ENCODE measurements at regions not wholly inside any gene's neighbourhood (a gene's known extent, or its start where the extent isn't known, plus 50 kb on each side); places are given as distances from the start of the nearest gene placed in this dataset.
"Not testable (repeated sequence)": the region's sequence is repeated elsewhere in the genome, so short reads cannot be mapped to it uniquely, and the experiment has no call there.

- DNase-seq = not testable (repeated sequence)
These were observed 110.4 kb downstream of the PRKAB2 start for GRCh38 chr1:147061880-147062279.

GRCh38 chr1:147053269-147053668 is 115.1 kb downstream of the NBPF12 start:
- DNase-seq = no peak

GRCh38 chr1:147052677-147053076 is 114.6 kb downstream of the NBPF12 start:
- DNase-seq = no peak

- no peak for DNase-seq
These were observed 114.0 kb downstream of the NBPF12 start for GRCh38 chr1:147052143-147052542.

- no peak for DNase-seq
These were observed 113.0 kb downstream of the NBPF12 start for GRCh38 chr1:147051136-147051535.

- DNase-seq = no peak
These were observed 112.5 kb downstream of the NBPF12 start for GRCh38 chr1:147050654-147051053.

GRCh38 chr1:147046863-147047394 is 108.8 kb downstream of the NBPF12 start:
- DNase-seq = not testable (repeated sequence)

GRCh38 chr1:147046189-147046862 is 108.2 kb downstream of the NBPF12 start:
- DNase-seq = no peak
